GM20000 (cell line): ENCODE measurements at regions not wholly inside any gene's neighbourhood (a gene's known extent, or its start where the extent isn't known, plus 50 kb on each side); places are given as distances from the start of the nearest gene placed in this dataset.

Experiments used
- DNase-seq: peaks from one replicate; pipeline ENCODE4 v3.0.0; 2012; ENCODE audit warnings: low spot score
- CTCF ChIP-seq: IDR thresholded peaks from 2 replicates; pipeline ENCODE4 v1.5.1; 2012; ENCODE audit warnings: mild to moderate bottlenecking, control low read depth; ENCODE audit errors: extremely low read depth, missing control alignments

DNA sequence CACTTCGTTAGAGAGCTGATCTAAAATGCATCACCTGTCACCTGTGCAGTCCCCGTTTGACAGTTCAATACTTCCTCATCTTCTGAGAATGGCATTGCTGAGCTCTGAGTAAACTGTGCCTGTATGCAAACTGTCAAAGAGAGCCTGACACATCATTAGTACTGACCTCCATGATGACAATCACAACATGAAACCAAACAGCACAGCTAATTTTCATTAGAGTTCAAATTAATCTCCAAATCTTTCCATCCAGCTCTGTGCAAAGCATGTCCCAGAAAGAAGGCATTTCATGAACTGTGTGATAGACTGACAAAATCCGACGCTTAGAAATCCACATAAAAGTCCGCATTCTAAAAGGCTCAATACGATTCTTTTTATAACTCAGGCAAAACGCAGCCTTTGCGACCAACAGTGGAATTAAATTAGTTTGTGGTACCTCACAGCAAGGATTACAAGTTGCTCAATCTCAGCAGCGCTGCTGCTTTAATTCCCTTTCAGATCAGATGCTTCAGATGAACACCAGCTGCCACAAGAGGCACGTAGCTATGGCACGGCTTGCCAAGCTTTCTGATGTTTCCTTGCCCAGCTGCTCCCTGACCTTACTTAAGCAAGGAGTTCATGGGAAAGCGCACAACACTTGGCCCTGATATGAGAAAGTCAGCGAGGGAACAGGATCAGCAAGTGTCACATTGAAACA, 765.5 kb upstream of the PRMT6 start:
- TF ChIP-seq CTCF: no peak
- DNase-seq: no peak

DNA sequence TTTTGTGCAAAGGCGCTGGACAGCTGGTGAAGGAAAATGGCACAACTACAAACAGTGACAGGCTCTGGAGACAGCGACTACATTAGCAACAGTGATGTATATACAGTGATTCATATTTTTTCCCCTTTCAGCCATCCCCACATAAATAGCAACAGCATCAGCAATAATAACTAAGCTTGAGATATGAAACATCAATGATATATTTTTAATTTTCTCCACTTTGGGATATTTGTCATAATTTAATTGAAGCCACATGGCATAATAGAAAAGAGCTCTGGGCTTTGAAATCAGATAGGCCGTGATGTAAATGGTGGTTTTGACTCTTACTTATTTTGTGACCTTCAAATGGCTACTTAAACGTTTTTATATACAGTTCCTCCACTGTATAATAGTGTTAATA, 764.3 kb upstream of the PRMT6 start:
- TF ChIP-seq CTCF: no peak
- DNase-seq: no peak

DNA sequence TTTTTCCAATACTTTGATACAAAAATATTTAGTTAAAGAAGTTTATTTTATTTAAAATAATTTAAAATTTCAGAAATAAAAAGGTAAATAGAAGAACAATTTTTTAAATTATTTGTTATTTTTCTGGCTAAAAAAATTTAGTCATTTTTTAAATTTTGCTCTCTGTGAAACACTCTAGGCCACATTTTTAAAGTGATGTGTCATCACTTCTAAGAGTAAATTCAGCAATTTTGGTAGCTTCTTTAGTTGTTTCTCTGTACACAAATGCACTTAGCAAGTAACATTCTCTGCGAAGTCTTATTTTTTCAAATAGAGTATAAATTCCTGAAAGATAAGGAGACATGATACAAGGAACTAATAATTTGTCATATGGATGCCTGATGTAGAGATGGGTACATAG, 760.0 kb upstream of the PRMT6 start:
- DNase-seq: no peak
- no peak for TF ChIP-seq CTCF

DNA sequence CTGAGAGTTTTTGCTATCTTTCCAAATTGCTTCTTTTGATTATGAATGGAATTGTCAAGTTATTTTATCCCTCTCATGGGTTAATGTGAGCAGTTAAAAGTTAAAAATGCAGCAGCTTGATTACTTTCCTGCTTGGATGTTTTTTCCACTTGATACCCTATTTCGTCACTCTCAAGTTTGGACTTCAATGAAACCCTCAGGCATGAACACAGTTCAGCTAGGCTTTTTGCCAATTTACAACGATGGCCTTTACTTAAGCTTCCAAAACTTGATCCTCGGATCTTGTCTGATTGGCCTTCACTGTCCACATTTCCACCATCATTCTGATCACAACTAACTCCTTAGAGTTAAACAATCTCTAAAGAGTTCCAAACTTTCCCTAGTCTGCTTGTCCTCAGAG, 752.4 kb upstream of the PRMT6 start:
- DNase-seq: no peak
- no peak for TF ChIP-seq CTCF

DNA sequence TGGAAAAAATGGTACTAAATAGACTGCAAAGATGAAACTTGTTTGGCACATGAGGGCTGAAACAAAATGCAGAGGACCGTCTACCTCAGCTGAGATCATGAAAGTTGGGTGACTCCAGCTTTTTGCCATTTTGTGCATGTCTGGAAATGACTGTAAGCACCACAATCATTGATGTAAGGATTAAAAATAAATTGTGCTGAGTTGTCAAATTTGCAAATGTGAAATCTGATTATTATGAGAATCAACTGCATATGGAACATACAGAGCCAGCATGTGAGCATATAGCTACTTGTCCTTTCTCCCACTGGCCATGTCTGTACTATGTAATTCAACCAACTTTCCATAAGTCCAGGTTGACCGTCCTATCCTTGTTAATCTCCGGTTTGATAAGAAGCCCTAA, 736.9 kb upstream of the PRMT6 start:
- TF ChIP-seq CTCF: no peak
- DNase-seq: no peak

- no peak for DNase-seq
- TF ChIP-seq CTCF: no peak
Observed at GRCh38 chr1:106325600-106325999, 730.9 kb upstream of the PRMT6 start.

- no peak for DNase-seq
- TF ChIP-seq CTCF: no peak
Observed at GRCh38 chr1:106344494-106344893, 712.0 kb upstream of the PRMT6 start.
